Body of pancreas (tissue), 4 donors: ENCODE measurements at regions not wholly inside any gene's neighbourhood (a gene's known extent, or its start where the extent isn't known, plus 50 kb on each side); places are given as distances from the start of the nearest gene placed in this dataset.

Source experiments
- ATAC-seq: fragments of 150-250 bp; one replicate; pipeline ENCODE4 v1.9.1; 2016
- DNase-seq, 4 donors: peaks; one replicate each; pipeline ENCODE4 v3.0.0-alpha.2; 2019
- H3K27ac ChIP-seq, 4 donors: fragments of 200-600 bp; sonication (generic); 1 replicate in 3 of 4; 2 replicates in 1 of 4; pipeline versions ENCODE4 v1.5.1 to v1.6.1; 2016 to 2019; ENCODE audit warnings: mild to moderate bottlenecking in 1 of 4, mixed read lengths in 1 of 4, moderate library complexity in 1 of 4
- H3K27me3 ChIP-seq, 2 donors: fragments of 200-600 bp; sonication (generic); one replicate each; pipeline ENCODE4 v1.6.0; 2016; ENCODE audit warnings: mild to moderate bottlenecking in 1 of 2
- H3K36me3 ChIP-seq, 2 donors: fragments of 200-600 bp; sonication (generic); replicated peaks in 1 of 2; 2 replicates each; pipeline ENCODE4 v1.5.1; 2016; ENCODE audit warnings: low read depth in 2 of 2; ENCODE audit not compliant: insufficient read depth in 1 of 2
- H3K4me1 ChIP-seq: fragments of 200-600 bp; sonication (generic); one replicate; pipeline ENCODE4 v1.6.0; 2016
- H3K4me3 ChIP-seq, 2 donors: fragments of 200-600 bp; sonication (generic); 1 replicate in 1 of 2; 2 replicates in 1 of 2; pipeline ENCODE4 v1.5.1; 2016 to 2019
- H3K9me3 ChIP-seq, 3 donors: fragments of 200-600 bp; sonication (generic); 1 replicate in 2 of 3; 2 replicates in 1 of 3; pipeline ENCODE4 v1.5.1; 2016
- POLR2A ChIP-seq, 3 donors: fragments of 450-650 bp; IDR thresholded peaks; one replicate each; pipeline ENCODE4 v1.6.1; 2016; ENCODE audit warnings: antibody characterized with exemption in 3 of 3, mild to moderate bottlenecking in 2 of 3
- WGBS, 2 donors: methylation state at CpG; one replicate each; pipeline ENCODE4 v1.1.5; 2017; 5-methylcytosine and 5-hydroxymethylcytosine counted together
- intact Hi-C: fragments of 100-400 bp; cut with DNase I; formaldehyde crosslinking; loops from one replicate; pipeline ENCODE4 v1.15.1; 2023
- TF ChIP-seq, protein P1 (sequence below), 7 experiments: fragments of 450-650 bp in 4 of 7; fragments of 200-600 bp in 3 of 7; sonication (generic) in 3 of 7; IDR thresholded peaks; one replicate each; pipeline ENCODE4 v1.5.1; 2016 to 2019; ENCODE audit warnings: antibody characterized with exemption in 7 of 7

DNA sequence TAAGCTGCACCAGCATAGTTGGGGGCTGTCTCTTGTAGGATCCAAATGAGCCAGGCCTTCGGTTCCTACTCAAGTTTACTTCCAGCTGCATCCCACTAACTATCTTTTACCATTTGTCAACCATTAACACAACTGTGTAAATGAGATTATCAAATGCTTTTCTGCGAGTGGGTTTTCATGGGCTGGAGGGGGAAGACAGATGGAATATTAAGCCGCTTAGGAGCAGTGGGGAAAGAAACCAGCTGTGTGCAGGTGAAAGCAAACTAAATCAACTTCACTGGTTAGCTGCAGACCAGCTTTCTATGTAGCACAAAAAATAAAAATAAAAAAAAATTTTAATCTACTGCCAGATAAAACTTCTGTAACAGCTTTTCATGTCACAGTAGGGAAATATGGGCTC is 100.8 kb upstream of the FOXN2 start:
- intact Hi-C loops: no loop called here
- TF ChIP-seq, protein P1, sequence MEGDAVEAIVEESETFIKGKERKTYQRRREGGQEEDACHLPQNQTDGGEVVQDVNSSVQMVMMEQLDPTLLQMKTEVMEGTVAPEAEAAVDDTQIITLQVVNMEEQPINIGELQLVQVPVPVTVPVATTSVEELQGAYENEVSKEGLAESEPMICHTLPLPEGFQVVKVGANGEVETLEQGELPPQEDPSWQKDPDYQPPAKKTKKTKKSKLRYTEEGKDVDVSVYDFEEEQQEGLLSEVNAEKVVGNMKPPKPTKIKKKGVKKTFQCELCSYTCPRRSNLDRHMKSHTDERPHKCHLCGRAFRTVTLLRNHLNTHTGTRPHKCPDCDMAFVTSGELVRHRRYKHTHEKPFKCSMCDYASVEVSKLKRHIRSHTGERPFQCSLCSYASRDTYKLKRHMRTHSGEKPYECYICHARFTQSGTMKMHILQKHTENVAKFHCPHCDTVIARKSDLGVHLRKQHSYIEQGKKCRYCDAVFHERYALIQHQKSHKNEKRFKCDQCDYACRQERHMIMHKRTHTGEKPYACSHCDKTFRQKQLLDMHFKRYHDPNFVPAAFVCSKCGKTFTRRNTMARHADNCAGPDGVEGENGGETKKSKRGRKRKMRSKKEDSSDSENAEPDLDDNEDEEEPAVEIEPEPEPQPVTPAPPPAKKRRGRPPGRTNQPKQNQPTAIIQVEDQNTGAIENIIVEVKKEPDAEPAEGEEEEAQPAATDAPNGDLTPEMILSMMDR (IDR thresholded peaks at IDR 0.05): no peak
- TF ChIP-seq POLR2A (IDR thresholded peaks at IDR 0.05): no peak
- DNase-seq (no peak), ATAC-seq (no peak)
- H3K4me3 ChIP-seq: no peak overlapping the region
- no peaks in the 10 kb centered on the region for H3K9me3 ChIP-seq
- H3K27ac ChIP-seq: no peak overlapping the region
- WGBS, 2 donors: 57 to 64% methylated on average over 3 of the region's 3 CpGs
- no peaks in the 10 kb centered on the region for H3K27me3 ChIP-seq
- no peaks in the 10 kb centered on the region for H3K4me1 ChIP-seq
- H3K36me3 ChIP-seq: no peaks in the 10 kb centered on the region

DNA sequence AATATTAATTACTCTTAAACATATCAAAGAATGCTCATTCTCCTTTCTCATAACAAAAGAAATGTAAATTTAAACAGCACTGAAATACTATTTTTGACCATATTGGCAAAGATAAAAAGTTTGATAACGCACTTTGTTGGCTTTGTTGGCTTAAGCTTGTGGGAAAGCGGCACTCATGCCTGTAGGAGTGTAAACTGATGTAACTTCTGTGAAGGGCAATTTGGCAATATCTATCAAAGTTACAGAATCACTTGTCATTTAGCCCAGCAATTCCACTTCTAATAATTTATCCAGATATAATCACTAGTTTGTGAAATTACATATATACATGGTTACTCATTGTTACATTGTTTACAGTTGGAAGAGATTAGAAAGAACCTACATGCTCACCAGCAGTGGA is 96.3 kb upstream of the FOXN2 start:
- 60 to 63% methylated on average over 2 of the region's 2 CpGs for WGBS, 2 donors
- H3K27ac ChIP-seq: no peak overlapping the region
- TF ChIP-seq POLR2A (IDR thresholded peaks at IDR 0.05): no peak
- TF ChIP-seq, protein P1 (IDR thresholded peaks at IDR 0.05): no peak
- H3K4me3 ChIP-seq: no peak overlapping the region
- no peaks in the 10 kb centered on the region for H3K9me3 ChIP-seq
- H3K36me3 ChIP-seq: no peaks in the 10 kb centered on the region
- H3K4me1 ChIP-seq: no peaks in the 10 kb centered on the region
- intact Hi-C loops: no loop called here
- no peak for DNase-seq
- ATAC-seq: no peak
- H3K27me3 ChIP-seq: no peaks in the 10 kb centered on the region

DNA sequence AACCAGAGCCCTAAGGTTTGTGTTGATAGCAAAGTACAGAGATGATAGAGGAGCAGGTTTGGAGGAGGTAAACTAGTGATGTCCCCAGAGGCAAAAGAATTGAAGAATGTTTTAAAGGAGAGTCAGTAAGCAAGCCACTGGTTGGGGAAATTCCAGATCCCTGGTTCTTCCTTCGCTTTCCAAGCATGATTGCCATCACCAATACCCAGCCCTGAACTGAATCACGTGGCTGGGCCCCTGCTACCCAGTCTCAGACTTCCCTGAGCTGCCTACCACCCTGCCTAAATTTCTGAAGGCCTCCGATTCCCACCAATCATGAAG is 95.3 kb upstream of the FOXN2 start:
- no peaks in the 10 kb centered on the region for H3K36me3 ChIP-seq
- no peak for TF ChIP-seq POLR2A (IDR thresholded peaks at IDR 0.05)
- TF ChIP-seq, protein P1 (IDR thresholded peaks at IDR 0.05): no peak
- H3K9me3 ChIP-seq: no peaks in the 10 kb centered on the region
- DNase-seq: no peak
- no peak for ATAC-seq
- intact Hi-C loops: no loop called here
- H3K27me3 ChIP-seq: no peaks in the 10 kb centered on the region
- H3K4me3 ChIP-seq: no peak overlapping the region
- WGBS, 2 donors: 78 to 95% methylated on average over 3 of the region's 3 CpGs
- no peak overlapping the region for H3K27ac ChIP-seq
- no peaks in the 10 kb centered on the region for H3K4me1 ChIP-seq

DNA sequence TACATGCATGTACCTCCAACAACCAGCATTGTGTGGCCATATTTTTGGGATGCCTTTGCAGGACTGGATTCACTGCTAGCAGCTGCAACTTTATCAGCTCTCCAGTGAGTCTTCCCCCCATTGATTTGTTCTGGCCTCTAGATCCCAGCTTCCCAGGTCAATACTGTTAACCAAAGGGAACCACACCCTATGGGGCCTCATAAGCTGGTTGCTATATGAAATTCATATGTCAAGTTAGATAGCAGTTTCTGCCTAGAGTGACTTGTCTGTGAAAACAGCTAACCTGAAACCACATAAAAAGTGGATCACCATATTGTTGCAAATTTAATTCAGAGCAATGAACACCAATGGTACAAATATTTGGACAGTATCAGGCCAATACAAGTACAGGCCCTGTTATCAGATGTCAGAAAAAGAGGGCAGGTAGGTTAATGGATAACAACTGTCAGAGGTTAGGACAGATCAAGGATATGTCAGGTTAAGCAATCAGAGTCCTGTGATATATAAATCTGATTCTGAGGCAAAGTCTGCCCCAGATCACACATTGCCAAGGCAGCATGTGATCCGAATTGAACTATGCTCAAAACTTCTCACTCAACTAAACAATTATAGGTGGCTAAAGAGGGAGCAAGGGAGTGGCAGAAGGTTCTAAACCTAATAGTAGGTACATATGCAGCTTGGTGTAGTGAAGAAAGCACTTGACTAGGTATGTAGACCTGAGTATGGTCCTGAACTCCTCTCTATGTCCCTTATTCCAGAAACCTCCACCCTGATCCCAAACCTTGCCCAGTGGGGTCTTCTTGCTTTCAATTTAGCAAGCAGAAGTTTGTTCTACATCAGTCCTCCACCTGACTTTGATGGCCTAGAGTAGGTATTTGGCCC is 94.7 kb upstream of the FOXN2 start:
- TF ChIP-seq, protein P1 (IDR thresholded peaks at IDR 0.05): no peak
- no peak for TF ChIP-seq POLR2A (IDR thresholded peaks at IDR 0.05)
- ATAC-seq: no peak
- no peak overlapping the region for H3K4me3 ChIP-seq
- intact Hi-C loops: no loop called here
- no peaks in the 10 kb centered on the region for H3K27me3 ChIP-seq
- no peaks in the 10 kb centered on the region for H3K9me3 ChIP-seq
- H3K27ac ChIP-seq: no peak overlapping the region
- no peaks in the 10 kb centered on the region for H3K36me3 ChIP-seq
- WGBS, 2 donors: 33 to 34% methylated on average over 1 of the region's 1 CpG
- H3K4me1 ChIP-seq: no peaks in the 10 kb centered on the region
- DNase-seq: no peak

DNA sequence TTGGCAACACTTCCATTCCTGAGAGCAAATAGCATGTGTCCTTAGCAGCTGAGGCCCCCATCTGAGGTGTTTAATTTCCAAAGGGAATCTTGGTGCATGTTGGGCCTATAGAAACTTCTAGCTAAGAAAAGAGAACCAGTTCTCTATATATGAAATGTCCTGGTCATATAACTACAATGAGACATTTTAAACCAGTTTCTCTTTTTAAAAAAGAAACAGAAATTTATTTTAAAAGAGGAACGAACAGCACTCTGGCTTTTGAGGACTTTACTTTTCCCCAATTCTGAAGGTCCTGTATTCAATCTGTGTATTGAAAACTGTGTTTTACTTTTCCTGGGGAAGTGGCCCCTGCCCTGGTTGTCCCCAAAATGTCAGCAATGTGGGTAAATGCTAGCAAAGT is 94.0 kb upstream of the FOXN2 start:
- Histone ChIP-seq H3K4me3 (no peak overlapping the region), H3K27ac (peak overlapping the region in 1 of 4 donors; percentile 12), H3K27me3 (no peaks in the 10 kb centered on the region), H3K36me3 (no peaks in the 10 kb centered on the region), H3K4me1 (no peaks in the 10 kb centered on the region), H3K9me3 (no peaks in the 10 kb centered on the region)
- 81 to 86% methylated on average over 1 of the region's 1 CpG for WGBS, 2 donors
- no peak for ATAC-seq
- intact Hi-C loops: no loop called here
- DNase-seq: no peak
- TF ChIP-seq, protein P1 (IDR thresholded peaks at IDR 0.05): no peak
- no peak for TF ChIP-seq POLR2A (IDR thresholded peaks at IDR 0.05)
